ENCODE measurements at regions not wholly inside any gene's neighbourhood (a gene's known extent, or its start where the extent isn't known, plus 50 kb on each side); places are given as distances from the start of the nearest gene placed in this dataset.

GRCh38 chr9:78745331-78745730 is 448.4 kb downstream of the PSAT1 start:
- TF ChIP-seq, protein P1, sequence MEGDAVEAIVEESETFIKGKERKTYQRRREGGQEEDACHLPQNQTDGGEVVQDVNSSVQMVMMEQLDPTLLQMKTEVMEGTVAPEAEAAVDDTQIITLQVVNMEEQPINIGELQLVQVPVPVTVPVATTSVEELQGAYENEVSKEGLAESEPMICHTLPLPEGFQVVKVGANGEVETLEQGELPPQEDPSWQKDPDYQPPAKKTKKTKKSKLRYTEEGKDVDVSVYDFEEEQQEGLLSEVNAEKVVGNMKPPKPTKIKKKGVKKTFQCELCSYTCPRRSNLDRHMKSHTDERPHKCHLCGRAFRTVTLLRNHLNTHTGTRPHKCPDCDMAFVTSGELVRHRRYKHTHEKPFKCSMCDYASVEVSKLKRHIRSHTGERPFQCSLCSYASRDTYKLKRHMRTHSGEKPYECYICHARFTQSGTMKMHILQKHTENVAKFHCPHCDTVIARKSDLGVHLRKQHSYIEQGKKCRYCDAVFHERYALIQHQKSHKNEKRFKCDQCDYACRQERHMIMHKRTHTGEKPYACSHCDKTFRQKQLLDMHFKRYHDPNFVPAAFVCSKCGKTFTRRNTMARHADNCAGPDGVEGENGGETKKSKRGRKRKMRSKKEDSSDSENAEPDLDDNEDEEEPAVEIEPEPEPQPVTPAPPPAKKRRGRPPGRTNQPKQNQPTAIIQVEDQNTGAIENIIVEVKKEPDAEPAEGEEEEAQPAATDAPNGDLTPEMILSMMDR (conservative IDR thresholded peaks at IDR 0.05 in 1 of 2, IDR thresholded peaks at IDR 0.05 in 1 of 2; ENCODE audit: extremely low read depth in 1 of 2, insufficient read depth in 1 of 2, low read depth in 1 of 2, low read length in 2 of 2): no peak
- no peak for TF ChIP-seq EZH2 (IDR thresholded peaks at IDR 0.05; ENCODE audit: borderline replicate concordance, low read length)
